Fibroblast of the conjunctiva (primary cell): ENCODE measurements at regions not wholly inside any gene's neighbourhood (a gene's known extent, or its start where the extent isn't known, plus 50 kb on each side); places are given as distances from the start of the nearest gene placed in this dataset.

Experiments used
- DNase-seq: peaks from one replicate; pipeline ENCODE4 v3.0.0-alpha.2; 2010; ENCODE audit warnings: low read depth

GRCh38 chr5:167489202-167489601, 802.2 kb upstream of the WWC1 start:
- DNase-seq = no peak

GRCh38 chr5:167503926-167504720, 787.3 kb upstream of the WWC1 start:
- no peak for DNase-seq

DNA sequence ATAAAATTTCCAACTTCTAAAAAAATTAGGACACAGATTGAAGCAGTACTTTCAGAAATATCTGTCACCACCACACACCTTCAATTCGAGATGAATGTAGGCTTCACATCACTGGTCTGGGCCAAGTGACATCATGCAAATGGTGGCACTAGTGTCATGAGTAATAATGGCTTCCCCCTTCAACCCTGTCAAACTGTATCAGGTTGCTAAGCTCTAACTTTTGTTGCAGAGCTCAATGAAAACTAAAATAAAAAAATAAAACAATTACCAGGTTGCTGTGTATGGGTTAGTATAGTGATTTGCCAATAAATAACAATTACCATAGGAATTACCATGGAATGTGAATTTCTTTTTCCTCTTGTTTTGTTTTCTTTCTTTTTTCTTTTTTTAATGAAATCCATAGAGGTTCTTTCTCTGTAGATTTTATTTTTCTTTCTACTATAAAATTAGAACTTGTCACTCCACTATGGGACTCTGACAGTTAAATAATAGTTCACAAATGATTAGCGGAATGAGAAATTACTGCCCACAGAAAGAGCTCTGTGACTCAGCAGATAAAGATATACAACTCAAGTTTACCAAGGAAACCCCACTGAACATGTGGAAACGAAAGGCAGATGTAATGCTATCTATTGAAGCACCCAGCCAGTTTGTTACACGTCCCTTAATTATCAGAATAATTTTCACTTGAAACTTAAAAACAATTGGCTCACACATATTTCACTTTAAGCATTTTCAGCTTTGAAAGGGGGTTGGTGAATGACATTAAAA, 783.8 kb upstream of the WWC1 start:
- no peak for DNase-seq

GRCh38 chr5:167509076-167509475, 782.4 kb upstream of the WWC1 start:
- DNase-seq = no peak

GRCh38 chr5:167511276-167511675, 780.2 kb upstream of the WWC1 start:
- no peak for DNase-seq

GRCh38 chr5:167512111-167512510, 779.3 kb upstream of the WWC1 start:
- DNase-seq = no peak

GRCh38 chr5:167513381-167513780, 778.1 kb upstream of the WWC1 start:
- no peak for DNase-seq

DNA sequence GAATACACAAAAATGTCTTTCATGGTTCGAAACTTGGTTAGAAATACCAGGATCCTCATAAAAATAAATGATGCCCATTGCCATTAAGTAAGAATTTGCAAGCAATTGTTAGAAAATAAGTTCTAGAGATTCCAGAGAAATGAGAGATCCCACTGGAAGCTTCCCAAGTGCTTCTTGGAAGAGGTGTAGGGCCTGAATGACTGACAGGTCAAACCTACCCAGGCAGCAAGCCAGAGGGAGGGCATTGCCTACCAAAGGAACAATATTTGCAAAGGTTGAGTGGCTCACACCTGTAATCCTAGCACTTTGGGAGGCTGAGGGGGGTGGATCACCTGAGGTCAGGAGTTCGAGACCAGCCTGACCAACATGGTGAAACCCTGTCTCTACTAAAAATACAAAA, 777.0 kb upstream of the WWC1 start:
- no peak for DNase-seq

DNA sequence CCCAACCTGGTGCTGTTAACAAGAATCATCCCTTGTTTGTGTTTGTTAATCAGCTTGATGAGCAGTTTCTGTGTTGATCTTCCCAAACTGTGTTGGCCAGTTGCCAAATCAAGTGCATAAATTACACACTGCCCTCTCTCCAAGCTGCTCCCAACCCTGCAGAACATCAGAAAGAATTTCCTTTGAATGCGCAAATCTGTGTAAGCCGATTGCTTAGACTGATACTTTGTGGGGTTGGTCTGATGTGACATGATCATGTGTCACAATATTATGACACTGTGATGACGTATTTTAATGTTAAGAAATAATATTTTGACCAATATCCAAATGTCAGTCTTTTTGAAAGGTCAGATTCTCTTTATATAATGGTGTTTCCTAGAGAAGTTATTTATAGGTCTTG, 766.4 kb upstream of the WWC1 start:
- no peak for DNase-seq

- no peak for DNase-seq
Measured at GRCh38 chr5:167528651-167529050, 762.8 kb upstream of the WWC1 start.

DNA sequence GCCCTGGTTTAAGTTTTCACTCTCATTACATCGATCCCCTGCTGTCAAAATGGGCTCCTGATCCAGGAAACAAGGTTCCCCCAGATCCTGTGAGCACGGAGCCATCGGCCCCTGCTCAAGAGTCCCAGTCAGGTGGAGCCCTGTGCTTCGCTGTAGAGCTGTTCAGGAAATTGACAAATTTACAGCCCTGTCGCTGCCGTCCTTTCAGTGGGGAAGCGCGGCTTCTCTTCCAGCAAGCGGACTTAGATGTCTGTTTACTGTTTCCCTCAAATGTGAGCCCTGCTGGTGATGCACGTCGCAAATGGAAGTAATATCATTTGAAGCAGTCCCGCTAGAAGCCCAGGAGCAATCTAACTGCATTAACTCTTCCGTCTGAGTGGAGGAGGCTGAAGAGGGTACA, 760.9 kb upstream of the WWC1 start:
- no peak for DNase-seq

DNA sequence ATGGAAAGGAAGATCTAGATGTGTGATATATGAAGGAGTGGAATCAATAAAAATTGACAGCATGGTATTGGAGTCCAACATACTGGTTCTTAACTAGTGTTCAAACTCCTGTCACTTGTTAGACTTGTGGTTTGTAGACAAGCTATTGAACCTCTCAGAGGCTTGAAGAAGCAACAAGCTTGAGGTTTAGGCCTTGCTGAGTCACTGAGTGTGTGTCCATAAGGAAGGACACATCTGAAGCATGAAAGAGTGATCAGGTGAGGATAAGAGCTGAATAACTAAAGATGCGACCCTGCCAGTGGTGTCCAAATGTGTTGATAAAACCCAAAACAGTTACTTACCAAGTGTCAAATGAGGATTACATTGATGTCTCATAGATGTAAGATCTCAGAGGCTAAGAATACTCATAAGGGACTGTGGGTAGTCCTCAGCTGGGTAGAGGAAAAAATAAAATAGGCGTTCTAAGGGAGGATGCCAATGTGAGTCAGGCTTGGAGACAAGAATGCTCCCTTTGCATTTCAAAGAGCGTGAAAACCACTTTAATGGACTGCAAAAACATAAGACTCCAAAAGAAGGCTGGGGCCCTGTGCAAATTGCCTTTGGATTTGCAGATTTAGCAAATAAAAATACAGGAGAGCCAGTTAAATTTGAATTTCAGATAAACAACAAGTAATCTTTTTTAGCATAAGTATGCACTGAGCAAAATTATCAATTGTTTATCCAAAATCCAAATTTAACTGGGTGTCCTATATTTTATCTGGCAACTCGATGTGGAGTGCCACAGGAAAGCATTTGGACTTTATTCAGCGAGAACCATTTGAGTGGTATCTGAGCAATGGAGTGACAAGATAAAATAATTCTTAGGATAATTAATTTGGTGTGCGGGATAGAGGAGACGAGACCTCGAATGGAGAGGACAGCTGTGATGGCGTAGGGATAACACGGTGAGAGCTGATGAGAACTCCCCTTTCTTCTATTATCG, 757.3 kb upstream of the WWC1 start:
- no peak for DNase-seq

DNA sequence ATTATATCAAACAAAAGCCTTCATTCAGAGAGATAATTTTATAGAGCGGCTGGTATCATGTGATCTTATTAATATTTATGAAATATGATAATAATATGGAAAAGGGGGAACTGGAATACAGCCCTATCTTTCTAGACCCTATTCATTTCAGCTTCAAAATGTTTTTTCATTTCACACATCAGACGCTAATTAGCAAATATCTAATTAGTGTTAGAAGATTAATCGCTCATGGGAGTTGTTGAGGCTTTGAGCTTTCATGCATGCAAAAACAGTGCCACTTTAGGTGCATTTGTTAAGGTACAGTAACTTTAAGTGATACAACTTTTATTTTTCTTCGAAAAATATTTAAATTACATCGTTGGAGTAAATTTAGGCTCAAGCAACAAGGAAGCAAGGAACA, 751.7 kb upstream of the WWC1 start:
- DNase-seq = no peak

GRCh38 chr5:167546270-167546669, 745.2 kb upstream of the WWC1 start:
- no peak for DNase-seq

DNA sequence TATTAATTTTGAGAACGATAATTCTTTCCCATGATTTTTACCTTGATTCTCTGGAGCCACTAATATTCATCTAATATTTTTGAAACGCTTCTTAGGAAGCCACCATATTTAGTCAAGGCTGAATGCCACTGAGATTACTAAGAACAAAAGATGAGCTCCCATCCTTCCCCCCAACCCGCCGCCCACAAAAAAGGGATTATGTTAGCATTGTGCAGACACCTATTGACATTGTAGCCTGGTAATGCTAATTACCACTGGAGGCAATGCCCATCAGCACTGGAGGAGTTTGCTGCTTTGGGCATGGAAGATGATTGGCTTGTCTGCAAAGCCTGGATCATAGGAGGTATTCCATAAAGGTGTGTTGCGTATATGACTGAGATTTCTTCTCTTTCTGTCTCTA, 739.1 kb upstream of the WWC1 start:
- DNase-seq = no peak

GRCh38 chr5:167553511-167553910, 737.9 kb upstream of the WWC1 start:
- no peak for DNase-seq

DNA sequence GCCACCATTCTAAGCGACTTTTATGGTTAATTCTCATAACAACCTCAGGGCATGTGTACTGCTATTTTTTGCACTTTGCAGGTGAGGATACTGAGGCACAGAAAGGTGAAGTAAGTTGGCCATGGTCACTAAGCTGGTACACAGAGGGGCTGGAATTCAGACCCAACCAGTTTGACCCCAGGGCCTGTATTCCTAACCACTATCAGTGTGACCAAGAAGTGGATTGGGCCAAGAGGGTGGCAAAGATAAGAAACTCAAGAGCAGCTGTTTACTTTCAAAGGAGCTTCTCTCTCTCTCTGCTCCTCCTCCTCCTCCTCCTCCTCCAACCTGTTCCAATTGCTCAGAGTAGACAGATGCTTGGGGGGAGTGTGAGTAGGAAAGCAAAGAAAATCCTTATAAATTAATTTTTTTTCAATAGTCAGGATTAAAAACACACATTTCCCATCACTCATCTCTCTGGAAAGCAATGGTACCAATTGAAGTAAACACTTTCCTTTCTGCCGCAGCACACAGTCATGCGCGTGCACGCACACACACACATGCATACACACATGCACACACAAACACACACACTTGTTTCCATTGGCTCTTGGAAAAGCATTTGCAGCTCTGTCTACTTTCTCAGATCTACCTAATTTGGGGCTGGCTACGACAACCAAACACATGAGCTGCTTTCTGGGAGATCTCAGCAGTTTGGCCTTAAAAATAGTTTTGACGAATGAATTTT, 736.7 kb upstream of the WWC1 start:
- no peak for DNase-seq

DNA sequence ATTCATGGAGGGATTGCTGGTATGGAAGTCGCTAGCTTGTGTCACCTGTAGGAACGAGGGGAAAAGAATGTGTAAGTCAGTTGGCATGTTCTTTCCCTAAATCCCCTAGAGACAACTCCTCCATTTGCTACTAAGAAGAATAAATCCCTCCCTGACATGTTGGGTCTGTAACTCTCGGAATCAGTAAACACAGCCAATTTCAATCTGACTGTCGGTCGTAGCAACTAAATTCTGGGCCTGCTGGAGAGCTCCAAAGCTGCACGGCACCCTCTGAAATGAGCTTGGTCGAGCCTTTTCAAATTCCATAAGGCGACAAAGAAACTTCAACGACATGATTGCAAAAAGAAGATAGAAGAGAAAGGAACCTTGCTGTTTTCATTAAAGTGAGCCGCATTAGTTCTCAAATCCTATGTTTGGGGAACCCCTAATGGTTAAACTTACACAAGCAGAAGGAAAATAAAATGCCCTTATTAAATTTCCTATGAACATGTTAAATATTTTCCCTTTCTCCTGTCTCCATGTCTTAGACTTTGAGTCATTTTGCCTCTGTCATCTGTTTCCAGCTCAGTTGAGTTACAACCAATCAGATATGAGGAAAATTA, 735.8 kb upstream of the WWC1 start:
- no peak for DNase-seq

DNA sequence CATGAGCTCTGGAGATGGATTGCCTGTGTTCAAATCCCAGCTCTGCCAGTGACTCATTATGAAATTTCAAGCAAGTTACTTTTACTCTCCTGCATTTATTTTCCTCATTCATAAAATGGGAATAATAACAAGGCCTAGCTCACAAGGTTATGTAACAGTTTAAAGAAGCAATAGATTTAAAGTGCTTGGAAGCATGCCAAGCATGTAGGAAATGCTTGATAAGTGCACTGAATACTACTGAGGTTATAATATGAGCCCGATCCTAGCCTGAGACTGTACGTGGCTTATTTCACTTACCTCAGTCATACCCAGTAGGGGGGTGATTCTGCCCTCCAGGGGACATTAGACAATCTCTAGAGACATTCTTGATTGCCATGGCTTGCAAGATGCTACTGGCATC, 734.1 kb upstream of the WWC1 start:
- DNase-seq = no peak

DNA sequence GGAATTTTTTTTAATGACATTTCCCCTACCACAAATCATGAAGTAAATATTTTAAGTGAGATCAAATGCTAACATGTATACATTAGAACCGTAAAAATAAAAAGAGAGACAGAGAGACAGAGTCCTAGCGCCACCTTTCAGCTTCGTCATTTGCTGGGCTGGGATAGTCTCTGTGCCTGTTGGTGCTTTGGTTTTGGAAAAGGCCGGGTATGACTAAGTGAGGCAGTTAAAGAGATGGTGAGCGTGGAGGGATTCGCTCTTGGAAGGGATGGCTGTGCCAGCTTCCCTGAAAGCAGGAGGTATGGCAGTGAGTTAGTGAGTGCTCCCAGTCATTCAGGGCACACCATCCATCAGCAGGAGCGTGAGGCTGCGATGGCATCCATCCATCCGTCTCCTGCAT, 729.6 kb upstream of the WWC1 start:
- no peak for DNase-seq

DNA sequence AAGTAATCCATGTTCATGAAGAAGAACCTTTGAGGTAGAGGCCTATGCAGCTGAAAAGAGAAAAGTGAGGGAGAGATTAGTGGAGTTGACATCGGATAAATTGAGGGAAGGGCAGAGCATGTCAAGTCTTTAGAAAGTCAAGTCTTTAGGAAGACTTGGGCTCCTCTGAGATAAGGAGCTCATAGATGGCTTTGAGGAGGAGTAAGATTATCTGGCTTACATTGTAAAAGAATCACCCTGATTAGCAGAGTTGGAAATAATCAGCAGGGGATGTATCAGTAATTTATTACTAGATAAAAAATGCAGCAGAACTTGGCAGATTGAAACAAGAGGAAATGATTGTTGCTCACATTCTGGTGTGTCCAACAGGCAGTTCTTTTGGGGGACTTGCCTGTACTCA, 727.2 kb upstream of the WWC1 start:
- DNase-seq = no peak
